Mononuclear cell (primary cell): ENCODE measurements at regions not wholly inside any gene's neighbourhood (a gene's known extent, or its start where the extent isn't known, plus 50 kb on each side); places are given as distances from the start of the nearest gene placed in this dataset.

Source experiments
- H3K27me3 ChIP-seq: 2 replicates; pipeline ENCODE4 v1.6.0; 2011; ENCODE audit warnings: low read length, control low read depth; ENCODE audit not compliant: insufficient read depth
- H3K4me1 ChIP-seq: 2 replicates; pipeline ENCODE4 v1.5.1; 2011; ENCODE audit warnings: mild to moderate bottlenecking, low read length, control low read depth; ENCODE audit not compliant: insufficient read depth
- H3K4me3 ChIP-seq: 2 replicates; pipeline ENCODE4 v1.5.1; 2011; ENCODE audit warnings: mild to moderate bottlenecking, low read length, moderate library complexity
- H3K9me3 ChIP-seq: 2 replicates; pipeline ENCODE4 v1.5.1; 2011; ENCODE audit warnings: low read depth, mild to moderate bottlenecking, control low read depth, low read length

DNA sequence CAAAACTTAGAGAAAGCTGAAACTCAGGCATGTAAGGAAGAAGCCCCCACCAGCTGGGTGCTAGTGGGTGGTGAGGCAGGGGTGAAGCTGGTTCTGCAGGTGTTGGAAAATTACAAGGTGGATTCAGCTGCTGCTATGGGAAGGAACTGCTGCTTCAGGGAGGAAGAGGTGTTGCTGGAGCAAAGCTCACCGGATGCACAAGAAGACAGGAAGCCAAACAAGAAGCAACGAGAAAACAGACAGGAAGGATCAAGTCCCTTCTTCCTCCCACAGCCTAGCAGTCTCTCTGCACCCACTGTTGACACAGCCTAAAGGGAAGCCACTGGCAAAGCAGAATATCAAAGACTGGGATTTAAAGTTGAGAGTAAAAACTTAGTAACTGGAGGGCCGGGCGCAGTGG is 100.2 kb upstream of the JADE1 start:
- no peaks in the 10 kb centered on the region for H3K9me3 ChIP-seq
- no peaks in the 10 kb centered on the region for H3K27me3 ChIP-seq
- no peaks in the 10 kb centered on the region for H3K4me1 ChIP-seq
- no peak overlapping the region for H3K4me3 ChIP-seq

DNA sequence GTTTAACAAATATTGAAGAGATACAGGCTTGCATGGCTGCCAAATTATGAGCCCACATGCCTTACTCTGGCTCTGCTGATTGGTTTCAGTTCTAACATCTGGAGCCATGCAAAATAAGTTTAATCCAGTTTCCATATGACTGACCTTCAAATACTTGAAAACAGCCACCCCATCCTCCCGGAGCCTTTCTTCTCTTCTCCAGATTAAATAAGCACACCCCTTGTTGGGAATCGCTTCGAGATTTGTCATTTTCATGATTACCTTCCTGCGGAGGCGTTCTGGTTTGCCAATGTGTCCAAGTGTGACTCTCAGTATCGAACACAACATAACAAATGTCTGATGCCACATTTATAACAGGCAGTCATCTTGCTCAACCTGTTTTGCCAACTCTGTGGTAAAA is 101.6 kb upstream of the JADE1 start:
- H3K27me3 ChIP-seq: no peaks in the 10 kb centered on the region
- no peaks in the 10 kb centered on the region for H3K4me1 ChIP-seq

DNA sequence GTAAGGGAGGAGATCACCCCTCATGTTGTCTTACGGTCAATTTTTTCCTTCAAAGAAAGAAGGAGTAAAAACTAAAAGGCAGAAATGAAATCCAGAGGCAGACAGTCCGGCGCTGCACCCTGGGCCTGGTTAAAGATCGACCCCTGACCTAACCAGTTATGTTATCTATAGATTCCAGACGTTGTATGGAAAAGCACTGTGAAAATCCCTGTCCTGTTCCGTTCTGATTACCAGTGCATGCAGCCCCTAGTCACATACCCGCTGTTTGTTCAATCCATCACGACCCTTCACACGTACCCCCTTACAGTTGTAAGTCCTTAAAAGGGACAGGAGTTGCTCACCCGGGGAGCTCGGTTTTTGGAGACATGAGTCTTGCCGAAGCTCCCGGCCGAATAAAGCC is 105.6 kb upstream of the JADE1 start:
- H3K4me1 ChIP-seq: no peaks in the 10 kb centered on the region
- H3K27me3 ChIP-seq: no peaks in the 10 kb centered on the region
- no peaks in the 10 kb centered on the region for H3K9me3 ChIP-seq
- no peak overlapping the region for H3K4me3 ChIP-seq

More for the DNA sequence above, 101.6 kb upstream of the JADE1 start:
- Histone ChIP-seq H3K9me3 (no peaks in the 10 kb centered on the region), H3K4me3 (no peak overlapping the region)

DNA sequence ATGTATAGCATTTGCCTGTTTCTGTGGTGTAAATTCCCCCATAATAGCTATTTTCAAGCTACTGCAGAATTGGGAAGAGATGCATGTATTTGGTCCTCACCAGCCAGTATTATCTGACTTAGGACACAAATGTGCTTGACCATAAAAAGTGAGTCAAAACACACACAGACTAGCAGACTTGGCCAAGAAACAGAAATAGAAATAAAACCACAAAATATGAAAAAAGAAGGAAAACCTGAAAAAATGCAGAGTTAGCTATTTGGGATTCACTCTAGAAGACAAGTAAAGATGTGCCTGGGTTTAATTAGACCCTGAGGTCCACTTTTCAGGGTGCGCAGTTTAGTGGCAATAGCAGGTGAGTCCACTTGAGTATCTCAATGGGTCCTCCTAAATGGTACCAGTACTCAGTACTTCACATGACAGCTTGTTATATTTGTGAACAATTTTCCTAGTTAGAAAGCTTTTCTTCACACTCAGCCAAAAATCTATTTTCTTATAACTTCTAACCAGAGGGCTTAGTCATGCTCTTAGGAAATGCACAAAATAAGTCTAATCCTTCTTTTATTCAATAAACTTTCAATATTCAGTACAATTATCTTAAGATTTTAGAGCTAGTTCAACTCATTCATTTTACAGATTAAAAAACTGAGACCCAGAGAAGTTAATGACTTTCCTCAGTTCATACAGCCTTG is 108.7 kb upstream of the JADE1 start:
- H3K4me3 ChIP-seq: no peak overlapping the region
- no peaks in the 10 kb centered on the region for H3K9me3 ChIP-seq
- no peaks in the 10 kb centered on the region for H3K4me1 ChIP-seq
- H3K27me3 ChIP-seq: no peaks in the 10 kb centered on the region

DNA sequence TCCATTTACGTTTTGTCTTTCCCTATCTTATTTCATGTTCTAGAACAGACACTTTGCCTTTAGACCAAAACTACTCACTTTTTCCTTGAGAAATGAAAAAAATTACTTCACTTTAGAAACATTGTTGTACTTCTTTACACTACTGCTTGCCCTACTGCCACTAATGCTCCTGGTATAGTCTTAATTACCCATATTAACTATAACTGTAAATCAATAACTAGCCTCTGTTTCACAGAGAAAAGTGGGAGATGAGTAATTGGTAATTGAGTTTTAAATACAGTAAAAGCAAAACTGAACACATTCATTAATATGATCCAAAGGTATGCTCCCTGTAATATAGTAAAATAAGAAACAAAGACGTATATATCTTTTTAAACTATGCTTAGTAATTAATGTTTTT is 111.1 kb upstream of the JADE1 start:
- no peaks in the 10 kb centered on the region for H3K4me1 ChIP-seq
- H3K4me3 ChIP-seq: no peak overlapping the region
- H3K27me3 ChIP-seq: no peaks in the 10 kb centered on the region
- H3K9me3 ChIP-seq: no peaks in the 10 kb centered on the region

DNA sequence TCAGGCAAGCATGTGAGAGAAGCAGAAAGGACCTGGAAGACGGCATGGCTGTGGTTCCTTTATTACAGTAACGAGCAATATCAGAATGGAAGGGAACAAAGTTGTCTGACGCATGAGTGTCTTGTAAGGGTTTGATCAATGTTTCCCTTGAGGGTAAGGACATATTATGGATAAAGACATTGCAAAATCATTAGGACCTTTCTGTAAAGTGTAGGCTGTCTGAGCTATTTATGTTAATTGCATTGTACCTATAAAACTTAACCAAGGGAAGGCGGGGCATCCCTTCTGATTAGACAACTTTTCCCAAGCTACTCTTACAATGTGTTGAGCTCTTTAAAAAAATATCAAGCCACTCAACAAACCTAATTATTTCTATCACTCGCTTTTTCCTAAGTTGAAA is 112.2 kb upstream of the JADE1 start:
- no peaks in the 10 kb centered on the region for H3K9me3 ChIP-seq
- H3K4me1 ChIP-seq: no peaks in the 10 kb centered on the region
- H3K27me3 ChIP-seq: no peaks in the 10 kb centered on the region
- no peak overlapping the region for H3K4me3 ChIP-seq

DNA sequence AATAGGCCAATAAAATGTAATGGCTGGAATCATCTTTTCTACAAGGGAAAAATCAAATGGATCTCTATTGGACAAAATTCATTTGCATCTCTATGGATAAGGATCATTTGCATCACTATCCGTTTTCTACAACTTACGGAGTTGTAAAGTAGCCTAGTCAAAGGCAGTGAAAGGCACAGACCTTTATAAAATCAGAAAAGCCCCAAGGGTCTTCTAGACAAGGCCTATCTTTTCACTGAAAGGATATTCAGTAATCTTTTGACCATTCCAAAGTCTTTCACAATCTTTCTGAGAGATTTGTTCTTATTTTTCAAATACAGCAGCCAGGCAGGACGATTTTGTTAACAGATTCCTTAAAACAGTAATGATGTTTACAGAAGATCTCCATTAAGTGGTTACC is 119.5 kb upstream of the JADE1 start:
- Histone ChIP-seq H3K9me3 (no peaks in the 10 kb centered on the region), H3K4me3 (no peak overlapping the region), H3K4me1 (no peaks in the 10 kb centered on the region), H3K27me3 (no peaks in the 10 kb centered on the region)

DNA sequence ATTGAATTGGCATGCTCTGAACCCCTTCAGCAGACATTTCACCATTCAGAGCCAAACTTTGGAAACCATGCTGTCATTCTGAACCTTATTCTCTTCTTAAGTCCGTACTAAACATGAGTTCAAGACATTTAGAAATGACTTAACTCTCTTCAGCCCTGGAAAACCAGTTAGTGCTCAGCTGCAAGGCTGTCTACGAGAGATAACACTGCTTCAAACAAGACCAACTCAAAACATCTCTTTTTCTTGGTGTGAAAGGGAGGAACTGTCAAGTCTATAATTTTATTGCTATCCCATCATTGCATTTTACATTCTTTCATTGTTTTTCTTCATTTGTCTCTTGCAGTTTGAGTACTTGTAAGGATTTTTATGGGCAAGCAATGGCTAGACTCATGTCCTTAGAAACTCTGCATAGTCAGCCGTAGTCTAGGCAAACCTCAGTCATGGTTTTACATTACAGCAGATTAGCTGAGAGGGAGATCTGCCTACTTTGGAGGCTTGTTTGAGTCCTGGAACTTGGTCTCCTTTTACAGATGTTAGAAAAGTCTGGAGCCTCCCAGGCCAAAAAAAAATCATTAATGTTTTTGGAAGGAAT is 120.6 kb upstream of the JADE1 start:
- H3K4me1 ChIP-seq: no peaks in the 10 kb centered on the region
- H3K27me3 ChIP-seq: no peaks in the 10 kb centered on the region
- H3K9me3 ChIP-seq: no peaks in the 10 kb centered on the region
- H3K4me3 ChIP-seq: no peak overlapping the region

DNA sequence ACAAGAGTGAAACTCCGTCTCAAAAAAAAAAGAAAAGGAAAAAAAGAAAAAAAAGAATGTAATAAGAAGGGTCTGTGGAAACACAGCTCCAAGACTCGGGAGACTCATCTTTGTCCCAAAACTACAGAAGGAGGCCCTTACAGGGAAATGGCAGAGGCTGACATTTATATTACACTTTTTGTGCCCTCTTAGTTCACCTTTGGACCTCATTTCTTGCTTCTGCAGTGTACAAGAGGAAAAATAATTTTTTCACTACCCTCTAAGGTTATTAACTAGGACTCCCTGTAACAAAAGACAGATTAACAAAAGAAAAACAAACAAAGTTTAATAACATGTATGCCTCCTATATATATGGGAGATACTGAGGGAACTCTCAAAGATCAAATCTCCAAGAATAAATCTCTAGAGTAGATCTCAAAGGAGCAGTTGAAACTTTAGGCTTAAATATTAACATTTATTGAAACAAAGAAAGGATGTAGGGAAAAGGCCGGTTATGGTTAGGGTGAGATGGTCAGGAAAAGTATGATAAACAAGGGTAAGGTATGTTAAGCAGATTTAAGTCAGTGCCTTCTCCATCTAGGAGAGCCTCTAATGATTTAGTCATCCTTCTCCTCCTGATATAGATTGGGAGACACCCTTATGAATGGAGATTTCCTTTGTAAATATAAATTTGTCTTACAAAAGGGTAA is 121.3 kb upstream of the JADE1 start:
- Histone ChIP-seq H3K27me3 (no peaks in the 10 kb centered on the region), H3K9me3 (no peaks in the 10 kb centered on the region), H3K4me1 (no peaks in the 10 kb centered on the region), H3K4me3 (no peak overlapping the region)

DNA sequence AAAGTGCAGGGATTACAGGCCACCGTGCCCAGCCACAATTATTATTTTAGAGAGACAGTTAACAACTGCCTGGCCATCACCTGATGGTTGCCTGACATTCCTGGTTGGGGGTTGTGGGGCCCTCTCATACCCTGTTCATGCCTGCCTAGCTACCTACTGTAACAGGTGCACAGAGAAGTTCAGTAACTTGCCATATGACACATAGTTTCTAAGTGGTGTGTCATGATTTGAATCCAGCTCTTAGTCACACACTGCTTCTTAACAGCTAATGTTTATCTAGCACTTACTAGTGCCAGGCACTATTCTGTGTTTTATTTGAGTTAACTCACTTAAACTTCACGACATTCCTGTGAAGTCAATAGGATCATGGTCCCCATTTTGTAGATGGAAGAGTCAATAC is 122.7 kb upstream of the JADE1 start:
- Histone ChIP-seq H3K4me1 (no peaks in the 10 kb centered on the region), H3K4me3 (no peak overlapping the region), H3K27me3 (no peaks in the 10 kb centered on the region), H3K9me3 (no peaks in the 10 kb centered on the region)

DNA sequence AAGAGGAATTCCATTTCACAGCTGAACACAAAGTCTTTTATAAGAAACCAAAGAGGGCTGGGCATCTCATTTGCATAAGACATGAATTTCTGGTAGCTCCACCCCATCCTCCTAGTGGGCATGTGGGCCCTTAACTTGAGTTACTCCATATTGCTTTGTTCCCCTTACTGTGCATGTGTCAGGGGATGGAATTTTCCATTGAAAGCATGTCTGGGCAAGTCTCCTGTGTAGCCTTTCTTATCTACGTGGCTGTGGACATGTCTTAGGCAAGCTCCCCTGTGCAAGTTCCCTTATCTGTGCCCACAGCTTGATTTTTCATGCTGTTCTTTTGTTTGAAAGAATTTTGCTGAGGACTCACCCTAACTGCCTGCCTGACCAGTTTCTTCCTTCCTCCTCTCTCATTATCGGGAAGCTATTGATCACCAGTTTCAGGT is 123.5 kb upstream of the JADE1 start:
- H3K4me3 ChIP-seq: no peak overlapping the region
- H3K27me3 ChIP-seq: no peaks in the 10 kb centered on the region
- no peaks in the 10 kb centered on the region for H3K4me1 ChIP-seq
- H3K9me3 ChIP-seq: no peaks in the 10 kb centered on the region

DNA sequence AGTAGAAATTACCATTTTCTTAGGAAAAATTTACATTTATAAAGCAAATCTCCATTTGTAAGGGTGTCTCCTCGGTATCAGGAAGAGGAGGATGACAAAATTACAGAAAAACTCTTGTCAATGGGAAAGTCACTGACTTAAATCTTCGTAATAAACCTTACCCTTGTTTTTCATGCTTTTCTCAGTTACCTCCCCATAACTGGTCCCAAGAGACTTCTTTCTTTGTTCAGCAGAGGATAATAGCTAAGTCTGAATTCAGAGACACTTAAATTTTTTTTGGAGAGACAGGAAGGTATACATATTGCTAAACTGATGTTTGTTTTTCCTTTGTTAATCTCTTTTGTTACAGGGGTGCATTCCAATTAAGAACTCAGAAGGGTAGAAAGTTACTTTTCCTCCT is 125.5 kb upstream of the JADE1 start:
- Histone ChIP-seq H3K9me3 (no peaks in the 10 kb centered on the region), H3K27me3 (no peaks in the 10 kb centered on the region), H3K4me3 (no peak overlapping the region), H3K4me1 (no peaks in the 10 kb centered on the region)

DNA sequence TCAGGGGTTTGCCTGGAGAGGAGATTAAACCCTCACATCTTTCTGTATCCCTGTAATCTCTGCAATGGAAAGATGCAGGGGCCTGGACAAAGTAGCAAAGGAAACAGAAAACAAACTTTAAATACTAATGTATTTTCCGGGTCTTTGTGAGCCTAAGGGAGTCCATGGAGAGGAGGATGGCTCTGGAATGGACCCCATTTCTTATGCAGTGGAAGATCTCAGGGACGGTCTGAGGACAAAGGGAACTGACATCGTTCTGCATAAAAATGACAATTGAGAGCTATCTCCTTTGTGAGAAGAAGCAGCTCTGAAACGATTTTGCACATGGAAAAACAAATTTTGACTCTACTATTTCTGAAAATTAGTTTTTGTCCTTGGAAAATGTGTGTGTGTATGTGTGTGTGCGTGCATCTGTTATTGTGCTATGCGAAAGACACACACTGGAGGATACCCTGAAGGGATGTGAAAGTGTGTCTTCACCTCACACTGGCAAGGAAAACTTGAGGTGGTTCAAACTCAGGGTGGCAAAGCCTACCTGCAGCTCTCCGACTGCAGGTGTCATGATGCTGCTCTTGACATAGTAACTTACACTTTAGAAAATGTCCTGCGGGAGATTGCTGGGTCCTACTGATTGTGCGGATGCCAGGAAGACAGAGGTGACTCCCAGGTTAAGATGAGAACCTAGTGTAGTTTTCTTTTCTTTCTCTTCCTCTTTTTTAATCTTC is 126.4 kb upstream of the JADE1 start:
- no peaks in the 10 kb centered on the region for H3K4me1 ChIP-seq
- no peaks in the 10 kb centered on the region for H3K9me3 ChIP-seq
- H3K27me3 ChIP-seq: no peaks in the 10 kb centered on the region
- H3K4me3 ChIP-seq: no peak overlapping the region

DNA sequence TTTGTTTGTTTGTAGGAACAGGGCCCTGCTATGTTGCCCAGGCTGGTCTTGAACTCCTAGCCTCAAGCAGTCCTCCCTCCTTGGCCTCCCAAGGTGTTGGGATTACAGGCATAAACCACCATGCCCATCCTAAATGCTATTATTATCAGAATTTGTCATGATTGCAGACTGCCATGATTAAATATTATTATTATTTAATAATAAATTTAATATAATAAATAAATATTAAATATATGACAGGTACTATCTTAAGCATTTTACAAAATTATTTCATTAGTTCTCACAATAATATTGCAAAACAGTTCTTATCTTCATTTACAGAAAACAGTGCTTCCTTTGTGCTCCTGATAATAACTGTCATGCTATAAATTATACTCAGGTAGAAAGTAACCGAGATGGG is 133.4 kb upstream of the JADE1 start:
- H3K27me3 ChIP-seq: no peaks in the 10 kb centered on the region
- H3K4me3 ChIP-seq: no peak overlapping the region
- H3K9me3 ChIP-seq: no peaks in the 10 kb centered on the region
- no peaks in the 10 kb centered on the region for H3K4me1 ChIP-seq

DNA sequence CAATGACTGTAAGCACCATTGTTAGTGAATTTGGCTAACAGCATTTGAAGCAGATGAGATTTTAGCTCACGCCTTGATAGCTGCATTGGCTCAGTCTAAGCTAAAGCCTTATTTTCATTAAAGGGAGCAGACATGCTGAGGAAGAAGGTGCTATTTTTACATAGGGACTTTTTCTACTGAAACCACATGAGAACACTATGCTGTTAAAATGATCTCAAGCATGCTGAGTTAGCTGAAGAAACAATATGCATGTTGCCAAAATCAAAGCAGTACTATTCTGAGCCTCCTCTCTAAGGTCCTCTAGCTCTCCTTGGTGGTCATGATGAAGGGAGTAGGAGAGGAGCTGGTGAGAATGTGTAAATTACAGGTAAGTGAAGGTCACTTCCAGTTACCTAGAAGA is 134.4 kb upstream of the JADE1 start:
- Histone ChIP-seq H3K9me3 (no peaks in the 10 kb centered on the region), H3K27me3 (no peaks in the 10 kb centered on the region), H3K4me3 (no peak overlapping the region), H3K4me1 (no peaks in the 10 kb centered on the region)
